Tibial nerve (tissue), 4 donors: ENCODE measurements at regions not wholly inside any gene's neighbourhood (a gene's known extent, or its start where the extent isn't known, plus 50 kb on each side); places are given as distances from the start of the nearest gene placed in this dataset.

Source experiments
- EP300 ChIP-seq, 2 donors: sonication (generic); formaldehyde crosslinking; IDR thresholded peaks; one replicate each; pipeline ENCODE4 v1.6.1; 2017; ENCODE audit warnings: antibody characterized with exemption in 2 of 2, mild to moderate bottlenecking in 1 of 2
- POLR2A ChIP-seq, 2 donors: fragments of 450-650 bp; IDR thresholded peaks; one replicate each; pipeline ENCODE4 v1.6.1; 2017; ENCODE audit warnings: antibody characterized with exemption in 2 of 2, mild to moderate bottlenecking in 2 of 2, moderate library complexity in 2 of 2
- TF ChIP-seq, protein P1 (sequence below), 5 experiments: fragments of 200-600 bp in 3 of 5; fragments of 450-650 bp in 2 of 5; sonication (generic) in 3 of 5; IDR thresholded peaks; one replicate each; pipeline ENCODE4 v1.5.1; 2016 to 2019; ENCODE audit warnings: antibody characterized with exemption in 5 of 5, mild to moderate bottlenecking in 3 of 5, moderate library complexity in 2 of 5

DNA sequence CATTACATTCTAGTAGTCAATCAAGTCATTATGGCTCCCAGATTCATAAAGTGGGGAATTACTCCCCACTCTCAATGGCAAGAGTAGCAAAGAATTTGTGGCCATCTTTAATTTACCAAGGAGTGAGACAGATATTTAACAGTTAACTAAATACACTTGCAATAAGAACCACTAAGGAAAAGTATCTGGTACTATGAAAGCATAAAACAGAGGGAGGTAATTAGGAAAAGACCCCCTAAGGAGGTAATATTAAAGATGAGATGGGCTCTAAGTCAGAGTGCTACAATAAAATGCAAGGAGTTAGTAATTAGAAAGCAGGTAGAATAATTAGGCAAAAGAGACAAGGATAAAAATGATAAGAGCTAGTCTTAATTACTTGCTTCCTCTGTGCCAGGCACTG is 301.9 kb downstream of the CHL1 start:
- no peak for TF ChIP-seq POLR2A (IDR thresholded peaks at IDR 0.05)
- TF ChIP-seq, protein P1, sequence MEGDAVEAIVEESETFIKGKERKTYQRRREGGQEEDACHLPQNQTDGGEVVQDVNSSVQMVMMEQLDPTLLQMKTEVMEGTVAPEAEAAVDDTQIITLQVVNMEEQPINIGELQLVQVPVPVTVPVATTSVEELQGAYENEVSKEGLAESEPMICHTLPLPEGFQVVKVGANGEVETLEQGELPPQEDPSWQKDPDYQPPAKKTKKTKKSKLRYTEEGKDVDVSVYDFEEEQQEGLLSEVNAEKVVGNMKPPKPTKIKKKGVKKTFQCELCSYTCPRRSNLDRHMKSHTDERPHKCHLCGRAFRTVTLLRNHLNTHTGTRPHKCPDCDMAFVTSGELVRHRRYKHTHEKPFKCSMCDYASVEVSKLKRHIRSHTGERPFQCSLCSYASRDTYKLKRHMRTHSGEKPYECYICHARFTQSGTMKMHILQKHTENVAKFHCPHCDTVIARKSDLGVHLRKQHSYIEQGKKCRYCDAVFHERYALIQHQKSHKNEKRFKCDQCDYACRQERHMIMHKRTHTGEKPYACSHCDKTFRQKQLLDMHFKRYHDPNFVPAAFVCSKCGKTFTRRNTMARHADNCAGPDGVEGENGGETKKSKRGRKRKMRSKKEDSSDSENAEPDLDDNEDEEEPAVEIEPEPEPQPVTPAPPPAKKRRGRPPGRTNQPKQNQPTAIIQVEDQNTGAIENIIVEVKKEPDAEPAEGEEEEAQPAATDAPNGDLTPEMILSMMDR (IDR thresholded peaks at IDR 0.05) = no peak
- TF ChIP-seq EP300 (IDR thresholded peaks at IDR 0.05) = no peak
